Effector memory CD8-positive, alpha-beta T cell (primary cell): ENCODE measurements at regions not wholly inside any gene's neighbourhood (a gene's known extent, or its start where the extent isn't known, plus 50 kb on each side); places are given as distances from the start of the nearest gene placed in this dataset.

Experiments used
- ATAC-seq: fragments of 150-1000 bp; cut with Tn5 transposase; replicated peaks from 2 replicates; pipeline ENCODE4 v1.10.0; 2021; ENCODE audit warnings: mild to moderate bottlenecking, moderate library complexity
- DNase-seq, 3 experiments: peaks; one replicate each; pipeline ENCODE4 v3.0.0; 2021
- H3K27ac Mint-ChIP-seq, 2 donors: one replicate each; pipeline ENCODE4 v1.8.0; 2022; ENCODE audit warnings: mild to moderate bottlenecking in 2 of 2, mixed read lengths in 2 of 2, moderate library complexity in 2 of 2
- H3K27me3 Mint-ChIP-seq, 2 donors: one replicate each; pipeline ENCODE4 v1.8.0; 2022; ENCODE audit warnings: mixed read lengths in 2 of 2
- H3K36me3 Mint-ChIP-seq: one replicate; pipeline ENCODE4 v1.8.0; 2022; ENCODE audit warnings: mild to moderate bottlenecking, moderate library complexity, mixed read lengths; ENCODE audit not compliant: insufficient read depth
- H3K4me1 Mint-ChIP-seq, 2 donors: one replicate each; pipeline ENCODE4 v1.8.0; 2022; ENCODE audit warnings: low read depth in 2 of 2, mixed read lengths in 2 of 2
- H3K4me3 Mint-ChIP-seq, 2 donors: one replicate each; pipeline ENCODE4 v1.8.0; 2022; ENCODE audit warnings: mild to moderate bottlenecking in 2 of 2, mixed read lengths in 2 of 2, moderate library complexity in 2 of 2
- H3K9me3 Mint-ChIP-seq, 2 donors: one replicate each; pipeline ENCODE4 v1.8.0; 2022; ENCODE audit warnings: mixed read lengths in 2 of 2

GRCh38 chr3:106609666-106610301 lies 741.0 kb upstream of the CBLB start:
- DNase-seq: peak; percentile 61 to 68 (median 62)
- Mint-ChIP-seq H3K27me3 (no peaks in the 10 kb centered on the region), H3K27ac (no peak overlapping the region), H3K36me3 (no peaks in the 10 kb centered on the region), H3K4me1 (peaks cover 0 to 3% of the 10 kb centered on the region in 2 donors), H3K4me3 (no peak overlapping the region), H3K9me3 (peaks cover 0 to 11% of the 10 kb centered on the region in 2 donors)
- peak; percentile 84 for ATAC-seq

- H3K9me3 Mint-ChIP-seq: peaks cover 0 to 11% of the 10 kb centered on the region in 2 donors
- H3K27me3 Mint-ChIP-seq: no peaks in the 10 kb centered on the region
- H3K4me1 Mint-ChIP-seq: peaks cover 0 to 3% of the 10 kb centered on the region in 2 donors
- no peak overlapping the region for H3K4me3 Mint-ChIP-seq
- no peak for DNase-seq
- no peaks in the 10 kb centered on the region for H3K36me3 Mint-ChIP-seq
- H3K27ac Mint-ChIP-seq: no peak overlapping the region
- no peak for ATAC-seq
These were observed 741.6 kb upstream of the CBLB start for GRCh38 chr3:106610362-106610959.

- Mint-ChIP-seq H3K9me3 (peaks cover 0 to 11% of the 10 kb centered on the region in 2 donors), H3K27me3 (no peaks in the 10 kb centered on the region), H3K4me1 (peaks cover 0 to 3% of the 10 kb centered on the region in 2 donors), H3K36me3 (no peaks in the 10 kb centered on the region), H3K27ac (no peak overlapping the region), H3K4me3 (no peak overlapping the region)
- DNase-seq: no peak
- ATAC-seq: no peak
These were observed 742.3 kb upstream of the CBLB start for GRCh38 chr3:106611116-106611515.

- H3K27me3 Mint-ChIP-seq: no peaks in the 10 kb centered on the region
These were observed 743.0 kb upstream of the CBLB start for GRCh38 chr3:106611841-106612240.

GRCh38 chr3:106616556-106616955 lies 747.7 kb upstream of the CBLB start:
- DNase-seq (no peak), ATAC-seq (no peak)
- Mint-ChIP-seq H3K9me3 (peaks cover 0 to 11% of the 10 kb centered on the region in 2 donors), H3K36me3 (no peaks in the 10 kb centered on the region), H3K27me3 (no peaks in the 10 kb centered on the region), H3K27ac (no peak overlapping the region), H3K4me3 (no peak overlapping the region), H3K4me1 (no peaks in the 10 kb centered on the region)

More at GRCh38 chr3:106611841-106612240, 743.0 kb upstream of the CBLB start:
- ATAC-seq: no peak
- Mint-ChIP-seq H3K4me1 (peaks cover 0 to 3% of the 10 kb centered on the region in 2 donors), H3K9me3 (peaks cover 0 to 11% of the 10 kb centered on the region in 2 donors), H3K4me3 (no peak overlapping the region), H3K36me3 (no peaks in the 10 kb centered on the region), H3K27ac (no peak overlapping the region)
- no peak for DNase-seq

- Mint-ChIP-seq H3K27ac (no peak overlapping the region), H3K4me1 (no peaks in the 10 kb centered on the region), H3K36me3 (no peaks in the 10 kb centered on the region), H3K9me3 (peaks cover 0 to 11% of the 10 kb centered on the region in 2 donors), H3K27me3 (no peaks in the 10 kb centered on the region), H3K4me3 (no peak overlapping the region)
- no peak for ATAC-seq
- no peak for DNase-seq
These were observed 748.5 kb upstream of the CBLB start for GRCh38 chr3:106617276-106617675.

GRCh38 chr3:106620646-106621045 lies 751.8 kb upstream of the CBLB start:
- no peak for DNase-seq
- Mint-ChIP-seq H3K4me3 (no peak overlapping the region), H3K36me3 (no peaks in the 10 kb centered on the region), H3K9me3 (peaks cover 5 to 11% of the 10 kb centered on the region in 2 donors), H3K27me3 (peaks cover 0 to 4% of the 10 kb centered on the region in 2 donors), H3K4me1 (no peaks in the 10 kb centered on the region), H3K27ac (no peak overlapping the region)
- ATAC-seq: no peak

GRCh38 chr3:106624154-106624553 lies 753.1 kb upstream of the CCDC54 start:
- no peak overlapping the region for H3K27ac Mint-ChIP-seq
- no peaks in the 10 kb centered on the region for H3K36me3 Mint-ChIP-seq
- peaks cover 5 to 11% of the 10 kb centered on the region in 2 donors for H3K9me3 Mint-ChIP-seq
- no peaks in the 10 kb centered on the region for H3K4me1 Mint-ChIP-seq
- DNase-seq: no peak
- ATAC-seq: no peak
- H3K27me3 Mint-ChIP-seq: peaks cover 0 to 4% of the 10 kb centered on the region in 2 donors
- H3K4me3 Mint-ChIP-seq: no peak overlapping the region

GRCh38 chr3:106628407-106628806 lies 748.8 kb upstream of the CCDC54 start:
- no peak for DNase-seq
- ATAC-seq: no peak

GRCh38 chr3:106629215-106629832 lies 747.9 kb upstream of the CCDC54 start:
- no peaks in the 10 kb centered on the region for H3K4me1 Mint-ChIP-seq
- peaks cover 0 to 4% of the 10 kb centered on the region in 2 donors for H3K9me3 Mint-ChIP-seq
- ATAC-seq: no peak
- no peaks in the 10 kb centered on the region for H3K36me3 Mint-ChIP-seq
- peaks cover 0 to 8% of the 10 kb centered on the region in 2 donors for H3K27me3 Mint-ChIP-seq
- H3K4me3 Mint-ChIP-seq: no peak overlapping the region
- H3K27ac Mint-ChIP-seq: no peak overlapping the region
- DNase-seq: no peak

More at GRCh38 chr3:106628407-106628806, 748.8 kb upstream of the CCDC54 start:
- Mint-ChIP-seq H3K4me3 (no peak overlapping the region), H3K27me3 (peaks cover 0 to 8% of the 10 kb centered on the region in 2 donors), H3K9me3 (peaks cover 5 to 11% of the 10 kb centered on the region in 2 donors), H3K27ac (no peak overlapping the region), H3K36me3 (no peaks in the 10 kb centered on the region), H3K4me1 (no peaks in the 10 kb centered on the region)

GRCh38 chr3:106631373-106632108 lies 745.7 kb upstream of the CCDC54 start:
- Mint-ChIP-seq H3K4me3 (no peak overlapping the region), H3K27me3 (peaks cover 0 to 5% of the 10 kb centered on the region in 2 donors)

GRCh38 chr3:106635271-106635670 lies 742.0 kb upstream of the CCDC54 start:
- ATAC-seq (no peak), DNase-seq (no peak)
- H3K4me1 Mint-ChIP-seq: no peaks in the 10 kb centered on the region
- H3K27ac Mint-ChIP-seq: no peak overlapping the region
- H3K9me3 Mint-ChIP-seq: no peaks in the 10 kb centered on the region
- no peaks in the 10 kb centered on the region for H3K36me3 Mint-ChIP-seq
- H3K27me3 Mint-ChIP-seq: peaks cover 0 to 6% of the 10 kb centered on the region in 2 donors
- no peak overlapping the region for H3K4me3 Mint-ChIP-seq

More at GRCh38 chr3:106631373-106632108, 745.7 kb upstream of the CCDC54 start:
- Mint-ChIP-seq H3K9me3 (no peaks in the 10 kb centered on the region), H3K4me1 (no peaks in the 10 kb centered on the region), H3K27ac (no peak overlapping the region), H3K36me3 (no peaks in the 10 kb centered on the region)
- ATAC-seq (no peak), DNase-seq (no peak)

- Mint-ChIP-seq H3K27ac (no peak overlapping the region), H3K4me3 (no peak overlapping the region), H3K4me1 (no peaks in the 10 kb centered on the region), H3K36me3 (no peaks in the 10 kb centered on the region), H3K9me3 (no peaks in the 10 kb centered on the region), H3K27me3 (peaks cover 0 to 6% of the 10 kb centered on the region in 2 donors)
- DNase-seq: no peak
- no peak for ATAC-seq
These were observed 741.4 kb upstream of the CCDC54 start for GRCh38 chr3:106635826-106636225.
